Thymus (tissue), 11 donors: ENCODE measurements at regions not wholly inside any gene's neighbourhood (a gene's known extent, or its start where the extent isn't known, plus 50 kb on each side); places are given as distances from the start of the nearest gene placed in this dataset.
A peak's percentile ranks its signal among the peaks of the same experiment; 100 is the strongest.

Source experiments
- DNase-seq, 9 donors: peaks; one replicate each; pipeline ENCODE4 v3.0.0-alpha.2; 2013; ENCODE audit warnings: low spot score in 9 of 9, low read depth in 6 of 9, missing footprints in 1 of 9
- H3K27ac ChIP-seq, 2 donors: one replicate each; pipeline ENCODE4 v1.5.1; 2013; ENCODE audit warnings: control low read depth in 1 of 2, low read depth in 1 of 2, low read length in 1 of 2, mild to moderate bottlenecking in 1 of 2, moderate library complexity in 1 of 2
- H3K27me3 ChIP-seq, 2 donors: one replicate each; pipeline ENCODE4 v1.5.1; 2013; ENCODE audit warnings: low read length in 1 of 2; ENCODE audit not compliant: control insufficient read depth in 2 of 2, insufficient read depth in 1 of 2
- H3K36me3 ChIP-seq, 2 donors: one replicate each; pipeline ENCODE4 v1.5.1; 2013; ENCODE audit warnings: low read length in 1 of 2, mild to moderate bottlenecking in 1 of 2, moderate library complexity in 1 of 2; ENCODE audit not compliant: control insufficient read depth in 2 of 2, insufficient read depth in 2 of 2
- H3K4me1 ChIP-seq, 2 donors: one replicate each; pipeline ENCODE4 v1.5.1; 2013; ENCODE audit warnings: low read length in 2 of 2; ENCODE audit not compliant: control insufficient read depth in 2 of 2, insufficient read depth in 2 of 2
- H3K4me3 ChIP-seq, 2 donors: one replicate each; pipeline ENCODE4 v1.5.1; 2013; ENCODE audit warnings: low read length in 2 of 2, control low read depth in 1 of 2, mild to moderate bottlenecking in 1 of 2
- H3K9me3 ChIP-seq, 2 donors: one replicate each; pipeline ENCODE4 v1.5.1; 2013; ENCODE audit warnings: low read length in 1 of 2, mild to moderate bottlenecking in 1 of 2; ENCODE audit not compliant: control insufficient read depth in 2 of 2, insufficient read depth in 1 of 2
- WGBS: extraction: QIAGEN DNeasy Blood & Tissue Kit; methylation state at CpG from one replicate; pipeline ENCODE4 v1.1.7; 2013; 5-methylcytosine and 5-hydroxymethylcytosine counted together
- donor health status: healthy.

- 83% methylated on average over 1 of the region's 1 CpG for WGBS
Observed at GRCh38 chr10:83572036-83572435, 567.3 kb upstream of the GHITM start.

GRCh38 chr10:83574770-83575169 lies 564.5 kb upstream of the GHITM start:
- Histone ChIP-seq H3K36me3 (no peaks in the 10 kb centered on the region), H3K4me1 (no peaks in the 10 kb centered on the region), H3K9me3 (no peaks in the 10 kb centered on the region), H3K4me3 (no peak overlapping the region), H3K27me3 (no peaks in the 10 kb centered on the region), H3K27ac (no peak overlapping the region)
- WGBS = 41% methylated on average over 1 of the region's 1 CpG
- no peak for DNase-seq

More at GRCh38 chr10:83572036-83572435, 567.3 kb upstream of the GHITM start:
- Histone ChIP-seq H3K36me3 (no peaks in the 10 kb centered on the region), H3K4me3 (no peak overlapping the region), H3K9me3 (no peaks in the 10 kb centered on the region), H3K27me3 (no peaks in the 10 kb centered on the region), H3K27ac (no peak overlapping the region), H3K4me1 (no peaks in the 10 kb centered on the region)
- no peak for DNase-seq

GRCh38 chr10:83577421-83577820 lies 561.9 kb upstream of the GHITM start:
- Histone ChIP-seq H3K27ac (no peak overlapping the region), H3K36me3 (no peaks in the 10 kb centered on the region), H3K4me3 (no peak overlapping the region), H3K27me3 (no peaks in the 10 kb centered on the region), H3K4me1 (no peaks in the 10 kb centered on the region), H3K9me3 (peaks cover 0 to 9% of the 10 kb centered on the region in 2 donors)
- DNase-seq = no peak
- WGBS = 100% methylated on average over 2 of the region's 2 CpGs

- Histone ChIP-seq H3K27ac (no peak overlapping the region), H3K9me3 (peaks cover 0 to 9% of the 10 kb centered on the region in 2 donors), H3K36me3 (no peaks in the 10 kb centered on the region), H3K4me3 (no peak overlapping the region), H3K27me3 (no peaks in the 10 kb centered on the region), H3K4me1 (no peaks in the 10 kb centered on the region)
- DNase-seq = no peak
- WGBS = 93% methylated on average over 4 of the region's 4 CpGs
Observed at GRCh38 chr10:83580373-83581012, 558.8 kb upstream of the GHITM start.

- H3K36me3 ChIP-seq = no peaks in the 10 kb centered on the region
- no peak overlapping the region for H3K27ac ChIP-seq
- no peaks in the 10 kb centered on the region for H3K27me3 ChIP-seq
- DNase-seq = no peak
- H3K4me3 ChIP-seq = no peak overlapping the region
- H3K4me1 ChIP-seq = no peaks in the 10 kb centered on the region
- WGBS = 68% methylated on average over 3 of the region's 3 CpGs
- H3K9me3 ChIP-seq = peaks cover 0 to 9% of the 10 kb centered on the region in 2 donors
Observed at GRCh38 chr10:83582407-83583095, 556.8 kb upstream of the GHITM start.

GRCh38 chr10:83585686-83586085 lies 553.6 kb upstream of the GHITM start:
- H3K4me1 ChIP-seq = no peaks in the 10 kb centered on the region
- peaks cover 0 to 7% of the 10 kb centered on the region in 2 donors for H3K9me3 ChIP-seq
- H3K4me3 ChIP-seq = no peak overlapping the region
- H3K36me3 ChIP-seq = no peaks in the 10 kb centered on the region
- no peak for DNase-seq
- H3K27ac ChIP-seq = no peak overlapping the region
- WGBS = 86% methylated on average over 2 of the region's 2 CpGs
- no peaks in the 10 kb centered on the region for H3K27me3 ChIP-seq

- WGBS = 92% methylated on average over 1 of the region's 1 CpG
- DNase-seq = no peak
- Histone ChIP-seq H3K27ac (no peak overlapping the region), H3K4me1 (no peaks in the 10 kb centered on the region), H3K27me3 (no peaks in the 10 kb centered on the region), H3K36me3 (no peaks in the 10 kb centered on the region), H3K9me3 (peaks cover 0 to 2% of the 10 kb centered on the region in 2 donors), H3K4me3 (no peak overlapping the region)
Observed at GRCh38 chr10:83592337-83592935, 546.9 kb upstream of the GHITM start.

GRCh38 chr10:83603708-83604107 lies 535.6 kb upstream of the GHITM start:
- DNase-seq = peak in 2 of 9 donors; percentile 8 to 11
- H3K36me3 ChIP-seq = no peaks in the 10 kb centered on the region
- no peak overlapping the region for H3K4me3 ChIP-seq
- H3K27me3 ChIP-seq = no peaks in the 10 kb centered on the region
- H3K9me3 ChIP-seq = no peaks in the 10 kb centered on the region
- H3K27ac ChIP-seq = no peak overlapping the region
- WGBS = 86% methylated on average over 1 of the region's 1 CpG
- no peaks in the 10 kb centered on the region for H3K4me1 ChIP-seq
